HL-60 (cell line): ENCODE measurements at regions not wholly inside any gene's neighbourhood (a gene's known extent, or its start where the extent isn't known, plus 50 kb on each side); places are given as distances from the start of the nearest gene placed in this dataset.

Experiments used
- CTCF ChIP-seq: IDR thresholded peaks from one replicate; pipeline ENCODE4 v1.5.1; 2011; ENCODE audit warnings: low read length, control low read depth, inconsistent platforms; ENCODE audit not compliant: insufficient read depth
- POLR2AphosphoS5 ChIP-seq: IDR thresholded peaks from 2 replicates; pipeline ENCODE4 v1.6.1; 2012; ENCODE audit warnings: low read depth

GRCh38 chr2:196452758-196453157 lies 186.8 kb upstream of the CCDC150 start:
- TF ChIP-seq CTCF (no peak), POLR2AphosphoS5 (no peak)
